Occipital lobe (tissue), 1 donor: ENCODE measurements at regions not wholly inside any gene's neighbourhood (a gene's known extent, or its start where the extent isn't known, plus 50 kb on each side); places are given as distances from the start of the nearest gene placed in this dataset.
A peak's percentile ranks its signal among the peaks of the same experiment; 100 is the strongest.
"Not testable (repeated sequence)": the region's sequence is repeated elsewhere in the genome, so short reads cannot be mapped to it uniquely, and the experiment has no call there.

Experiments used
- DNase-seq: peaks from one replicate; lab custom pipeline; 2025; lab: John Stamatoyannopoulos, UW

DNA sequence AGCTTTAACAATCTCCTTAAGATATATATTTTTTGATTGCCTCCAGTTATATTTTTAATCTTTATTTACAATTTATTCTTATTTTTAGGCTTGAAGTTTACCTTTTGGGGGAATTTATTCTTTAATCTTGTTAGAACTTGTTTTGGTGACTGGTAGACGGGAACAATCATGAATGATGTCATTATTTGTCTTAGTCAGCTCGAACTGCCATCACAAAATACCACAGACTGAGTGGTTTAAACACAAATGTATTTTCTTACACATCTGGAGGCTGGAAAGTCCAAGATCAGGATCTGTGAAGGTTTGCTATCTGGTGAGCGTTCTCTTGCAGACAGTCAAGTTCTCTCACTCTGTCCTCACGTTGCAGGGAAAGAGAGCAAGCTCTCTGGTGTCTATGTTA is 639.5 kb upstream of the SEMA6D start:
- DNase-seq = not testable (repeated sequence)

DNA sequence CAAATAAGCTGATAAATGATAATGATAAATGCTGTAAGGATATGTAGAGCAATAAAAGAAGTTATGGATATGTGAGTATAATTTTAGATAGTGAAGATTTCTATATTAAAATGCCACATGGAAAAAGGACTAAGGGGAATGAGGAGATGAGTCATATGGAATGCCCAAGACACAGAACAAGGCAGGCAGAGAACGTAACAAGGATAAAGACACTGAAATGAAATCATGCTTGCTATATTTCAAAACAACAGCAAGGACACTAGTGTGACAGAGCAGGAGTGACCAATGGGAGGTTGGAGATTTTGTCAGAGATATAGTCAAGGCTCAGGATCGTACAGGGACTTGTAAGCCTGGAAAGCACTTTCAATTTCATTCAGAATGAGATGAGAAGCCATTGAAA is 621.5 kb upstream of the SEMA6D start:
- DNase-seq = no peak

DNA sequence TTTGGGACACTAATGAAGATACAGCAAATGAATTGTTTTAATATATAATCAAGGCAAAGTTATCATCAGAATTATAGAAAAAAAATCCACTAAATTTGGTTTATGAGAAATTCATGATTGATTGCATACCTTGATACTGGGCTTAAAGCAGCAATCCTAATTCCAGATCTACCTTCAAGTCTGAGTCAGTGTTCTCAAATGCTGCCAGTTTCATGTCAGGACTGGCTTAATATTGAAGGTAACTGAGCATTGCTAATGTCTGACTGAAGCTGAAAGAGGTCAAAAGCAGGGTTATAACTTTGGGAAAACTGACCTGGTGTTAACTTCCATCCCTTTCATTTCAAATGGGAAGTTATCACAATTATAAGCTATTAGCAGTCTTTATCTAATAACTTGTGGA is 618.8 kb upstream of the SEMA6D start:
- not testable (repeated sequence) for DNase-seq

DNA sequence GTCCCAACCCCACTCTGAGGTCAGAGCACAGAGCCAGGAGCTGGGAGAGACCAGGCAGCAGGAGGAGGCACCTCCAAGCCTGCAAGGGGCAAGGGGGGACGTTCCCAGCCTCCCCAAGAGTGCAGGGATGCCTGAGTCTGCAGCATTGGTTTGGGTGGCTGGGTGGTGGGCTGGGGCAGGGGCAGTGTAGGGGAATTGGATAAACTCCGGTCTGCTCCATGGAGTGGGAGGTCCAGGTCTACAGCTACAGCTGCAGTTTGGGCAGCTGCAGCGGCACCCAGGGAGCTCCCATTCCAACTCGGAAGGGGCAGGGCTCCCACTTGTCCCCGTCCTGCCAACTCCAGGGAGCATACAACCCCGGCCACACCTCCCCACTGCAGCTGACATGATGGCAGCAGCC is 617.5 kb upstream of the SEMA6D start:
- not testable (repeated sequence) for DNase-seq

DNA sequence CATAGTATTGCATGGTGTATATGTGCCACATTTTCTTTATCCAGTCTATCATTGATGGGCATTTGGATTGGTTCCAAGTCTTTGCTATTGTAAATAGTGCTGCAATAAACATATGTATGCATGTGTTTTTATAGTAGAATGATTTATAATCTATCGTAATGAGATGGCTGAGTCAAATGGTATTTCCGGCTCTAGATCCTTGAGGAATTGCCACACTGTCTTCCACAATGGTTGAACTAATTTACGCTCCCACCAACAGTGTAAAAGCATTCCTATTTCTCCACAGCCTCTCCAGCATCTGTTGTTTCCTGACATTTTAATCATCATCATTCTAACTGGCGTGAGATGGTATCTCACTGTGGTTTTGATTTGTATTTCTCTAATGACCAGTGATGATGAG is 608.5 kb upstream of the SEMA6D start:
- DNase-seq = not testable (repeated sequence)

DNA sequence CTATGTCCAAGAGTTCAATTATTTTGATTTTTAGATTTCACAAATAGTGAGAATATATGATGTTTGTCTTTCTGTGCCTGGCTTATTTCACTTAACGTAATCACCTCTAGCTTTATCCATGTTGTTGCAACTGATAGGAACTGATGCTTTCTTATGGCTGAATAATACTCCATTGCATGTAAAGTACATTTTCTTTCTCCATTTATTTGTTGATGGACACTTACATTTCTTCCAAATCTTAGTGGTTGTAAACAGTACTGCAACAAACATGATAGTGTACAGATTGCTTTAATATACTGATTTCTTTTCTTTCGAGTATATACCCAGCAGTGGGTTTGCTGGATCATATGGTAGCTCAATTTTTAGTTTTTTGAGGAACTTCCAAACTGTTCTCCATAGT is 600.6 kb upstream of the SEMA6D start:
- no peak for DNase-seq

DNA sequence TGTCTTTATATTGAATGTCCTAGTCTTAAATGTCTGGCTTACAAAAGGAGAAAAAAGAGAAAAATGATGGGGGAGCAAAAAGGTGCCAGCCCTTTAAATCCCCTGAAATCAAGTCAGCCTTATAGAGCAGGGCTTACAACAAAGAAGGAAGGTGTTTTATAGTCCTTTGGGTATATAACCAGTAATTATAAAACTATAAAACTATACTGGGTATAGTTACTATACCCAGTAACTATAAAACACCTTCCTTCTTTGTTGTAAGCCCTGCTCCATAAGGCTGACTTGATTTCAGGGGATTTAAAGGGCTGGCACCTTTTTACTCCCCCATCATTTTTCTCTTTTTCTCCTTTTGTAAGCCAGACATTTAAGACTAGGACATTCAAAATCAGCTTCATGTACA is 598.0 kb upstream of the SEMA6D start:
- DNase-seq = no peak

DNA sequence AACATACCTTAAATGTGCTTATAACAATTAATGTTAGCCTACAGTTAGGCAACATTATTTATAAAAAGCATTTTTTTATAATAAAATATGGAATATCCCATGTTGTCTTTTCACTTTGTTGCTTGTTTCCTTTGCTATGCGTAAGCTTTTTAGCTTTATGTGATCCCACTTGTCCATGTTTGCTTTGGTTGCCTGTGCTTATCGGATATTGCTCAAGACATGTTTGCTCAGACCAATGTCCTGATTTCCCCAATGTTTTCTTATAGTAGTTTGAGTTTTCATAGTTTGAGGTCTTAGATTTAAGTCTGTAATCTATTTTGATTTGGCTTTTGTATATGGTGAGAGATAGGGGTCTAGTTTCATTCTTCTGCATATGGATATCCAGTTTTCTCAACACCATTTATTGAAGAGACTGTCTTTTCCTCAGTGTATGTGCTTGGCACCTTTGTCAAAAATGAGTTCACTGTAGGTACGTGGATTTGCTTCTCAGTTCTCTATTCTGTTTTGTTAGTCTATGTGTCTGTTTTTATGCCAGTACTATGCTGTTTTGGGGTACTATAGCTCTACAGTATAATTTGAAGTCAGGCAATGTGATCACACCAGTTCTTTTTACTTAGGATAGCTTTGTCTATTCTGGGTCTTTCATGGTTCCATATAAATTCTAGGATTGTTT is 592.7 kb upstream of the SEMA6D start:
- DNase-seq = no peak

DNA sequence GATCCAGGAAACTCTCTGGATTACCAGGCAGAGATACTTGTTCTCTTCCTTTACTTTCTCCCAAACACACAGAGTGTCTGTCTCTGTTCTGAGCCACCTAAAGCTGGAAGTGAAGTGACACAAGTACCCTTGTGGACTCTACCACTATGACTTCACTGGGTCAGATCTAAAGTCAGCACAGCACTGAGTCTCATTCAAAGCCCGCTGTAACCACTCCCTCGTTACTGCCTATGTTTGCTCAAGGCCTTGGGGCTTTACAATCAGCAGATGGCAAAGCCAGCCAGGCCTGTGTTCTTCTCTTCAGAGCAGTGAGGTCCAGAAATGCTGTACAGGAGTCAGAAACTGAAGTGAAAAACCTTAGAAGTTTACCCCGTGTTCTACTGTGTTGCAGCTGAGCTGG is 588.3 kb upstream of the SEMA6D start:
- DNase-seq = no peak

DNA sequence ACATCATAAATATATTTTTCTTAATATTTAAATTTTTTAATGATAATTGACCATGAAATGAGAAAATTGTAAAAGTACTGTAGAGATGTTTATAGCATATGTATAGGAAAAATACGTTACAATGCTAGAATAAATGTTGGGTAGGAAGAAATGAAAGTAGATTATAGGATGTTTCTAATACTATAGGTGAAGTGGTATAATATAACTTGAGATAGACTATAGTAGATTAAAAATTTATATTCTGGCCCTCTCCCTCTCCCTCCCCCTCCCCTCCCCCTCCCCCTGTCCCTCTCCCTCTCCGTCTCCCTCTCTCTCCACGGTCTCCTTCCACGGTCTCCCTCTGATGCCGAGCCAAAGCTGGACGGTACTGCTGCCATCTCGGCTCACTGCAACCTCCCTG is 585.9 kb upstream of the SEMA6D start:
- not testable (repeated sequence) for DNase-seq

DNA sequence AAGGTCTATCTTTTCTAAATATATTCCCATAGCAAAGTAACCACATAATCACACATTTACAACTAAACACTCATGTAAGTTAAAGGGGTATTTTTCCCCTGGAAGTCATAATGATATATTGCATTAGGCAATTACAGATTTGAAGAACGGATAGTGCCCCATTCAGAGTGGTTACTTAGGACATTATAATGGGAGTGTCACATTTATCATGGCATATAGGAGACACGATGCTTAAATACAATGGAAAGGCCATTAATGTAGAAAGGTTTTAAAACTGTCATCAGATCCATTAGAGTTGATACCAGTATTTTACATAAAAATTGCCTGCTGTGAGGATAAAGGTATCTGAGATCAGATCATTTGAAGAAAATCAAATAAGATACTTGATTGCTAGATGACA is 582.0 kb upstream of the SEMA6D start:
- DNase-seq = no peak

DNA sequence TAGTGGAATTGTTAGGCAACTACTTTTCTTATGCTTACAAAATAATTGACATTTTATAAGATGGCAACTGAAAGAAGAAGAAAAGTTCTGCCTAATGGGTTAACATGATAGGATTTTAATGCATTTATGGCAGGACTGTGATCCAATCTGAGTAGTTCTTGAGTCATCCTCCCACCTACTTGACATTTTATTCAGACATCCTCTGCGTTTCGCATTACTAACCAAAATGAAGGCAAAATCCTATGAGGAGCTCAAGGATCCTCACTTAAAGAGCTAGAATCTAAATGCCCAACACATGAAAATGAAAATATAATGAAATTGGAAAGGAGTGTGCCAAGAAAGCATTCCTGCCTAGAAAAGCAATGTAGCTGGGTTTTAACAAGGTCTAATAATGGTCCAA is 581.1 kb upstream of the SEMA6D start:
- no peak for DNase-seq

DNA sequence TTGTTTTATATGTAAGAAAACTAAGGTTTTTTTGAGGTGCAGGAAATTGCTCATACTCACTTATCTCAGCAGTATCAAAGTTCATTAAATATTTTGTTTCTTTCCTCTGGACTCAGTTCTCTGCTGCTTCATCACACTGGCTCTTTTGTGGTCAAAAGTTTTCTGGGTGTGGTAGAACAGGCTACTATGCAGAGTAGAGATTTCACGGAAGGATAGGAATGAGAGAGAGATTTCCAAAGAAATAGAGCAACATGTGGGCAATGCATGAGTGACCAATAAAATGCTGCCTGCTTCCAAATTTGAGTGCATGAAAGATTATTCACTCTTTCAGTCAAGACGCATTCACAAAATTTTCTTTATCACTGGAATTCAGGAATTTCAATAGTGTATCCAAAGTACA is 577.3 kb upstream of the SEMA6D start:
- DNase-seq = no peak

DNA sequence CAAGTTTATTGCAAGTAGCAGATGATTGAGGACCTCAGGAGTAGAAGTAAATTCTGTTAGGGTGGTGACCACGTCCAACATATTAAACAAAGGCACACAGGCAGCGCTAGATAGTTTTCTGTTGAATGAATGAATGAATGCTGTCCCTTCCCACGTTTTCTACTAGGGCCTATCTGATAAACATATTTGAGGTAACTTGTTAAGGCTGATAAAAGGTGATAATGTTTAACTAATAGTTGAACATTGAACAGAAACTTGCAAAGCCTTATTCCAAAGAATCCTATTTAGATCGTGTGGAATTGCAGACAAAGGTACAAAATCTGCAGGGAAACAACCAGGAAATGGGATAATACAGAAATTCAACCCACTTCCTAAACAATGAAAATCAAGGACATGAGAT is 559.5 kb upstream of the SEMA6D start:
- DNase-seq = no peak

DNA sequence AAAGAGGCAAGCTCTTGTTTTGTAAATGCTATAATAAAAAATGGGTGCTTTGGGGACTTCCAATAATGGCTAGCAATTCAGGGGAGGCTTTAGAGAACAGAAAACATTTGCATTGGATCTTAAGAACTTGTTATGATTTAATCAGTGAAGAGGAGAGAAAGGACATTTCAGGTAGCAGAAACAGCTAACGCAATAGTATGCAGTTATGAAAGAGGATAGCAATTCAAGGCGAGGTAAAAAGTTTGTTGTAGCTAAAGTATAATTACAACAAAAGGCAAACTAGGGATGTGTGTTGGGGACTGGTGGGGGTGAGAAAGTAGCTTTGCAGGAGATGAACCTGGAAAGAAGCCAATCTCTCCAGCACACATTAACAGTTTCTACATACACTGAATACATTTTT is 558.7 kb upstream of the SEMA6D start:
- DNase-seq = no peak

DNA sequence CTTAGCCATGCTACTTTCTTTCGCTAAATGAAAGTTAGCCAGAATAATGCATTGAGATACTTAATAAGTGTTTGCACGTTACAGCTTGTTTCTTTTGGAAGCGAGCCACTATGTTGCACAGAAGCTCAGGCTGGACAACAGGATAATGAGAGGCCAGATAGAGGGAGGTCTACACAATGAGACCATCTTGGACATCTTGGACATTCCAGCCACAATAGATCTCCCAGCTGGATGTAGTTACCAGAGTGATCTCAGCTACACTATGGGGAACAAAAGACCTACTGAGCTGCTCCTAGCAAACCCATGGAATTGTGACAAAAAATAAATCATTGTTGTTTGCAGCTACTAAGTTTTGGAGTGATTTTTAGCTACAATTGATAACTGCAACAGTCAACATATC is 540.1 kb upstream of the SEMA6D start:
- DNase-seq = no peak

DNA sequence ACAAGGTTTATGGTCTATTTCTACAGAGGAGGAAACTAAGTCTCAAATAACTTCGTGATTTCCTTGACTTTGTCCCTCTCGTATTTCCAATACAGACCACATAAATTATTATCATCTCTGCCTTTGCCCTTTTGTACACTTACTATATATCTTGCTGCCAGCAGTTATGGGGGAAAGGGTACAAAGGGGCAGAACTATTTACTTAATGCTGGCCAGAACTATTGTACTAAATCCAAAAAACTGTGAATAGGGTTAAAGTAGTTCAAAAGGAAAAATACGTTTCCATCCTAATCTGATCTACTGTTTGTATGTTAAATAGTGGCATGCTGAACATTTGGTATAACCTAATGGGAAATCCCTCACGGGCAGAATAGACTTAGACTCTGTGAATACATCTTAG is 537.3 kb upstream of the SEMA6D start:
- no peak for DNase-seq

DNA sequence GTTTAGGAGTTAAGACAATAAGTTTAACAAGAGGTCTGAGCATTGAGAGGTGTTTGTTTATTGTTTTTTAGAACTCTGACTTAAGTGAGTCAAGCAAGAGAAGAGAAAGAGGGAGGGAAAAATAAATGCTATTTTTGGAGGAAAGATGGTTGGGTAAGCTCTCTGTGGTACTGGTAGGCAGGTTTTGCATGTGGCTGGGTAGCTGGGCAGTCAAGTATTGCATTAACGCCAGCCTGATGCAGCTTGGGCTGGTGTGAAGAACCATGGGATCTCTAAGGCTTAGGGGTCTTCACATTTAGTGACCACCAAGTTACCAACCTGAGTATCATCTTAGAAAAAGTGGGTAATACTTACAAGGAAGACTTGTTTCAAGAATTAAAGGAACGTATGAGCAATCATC is 534.5 kb upstream of the SEMA6D start:
- no peak for DNase-seq

DNA sequence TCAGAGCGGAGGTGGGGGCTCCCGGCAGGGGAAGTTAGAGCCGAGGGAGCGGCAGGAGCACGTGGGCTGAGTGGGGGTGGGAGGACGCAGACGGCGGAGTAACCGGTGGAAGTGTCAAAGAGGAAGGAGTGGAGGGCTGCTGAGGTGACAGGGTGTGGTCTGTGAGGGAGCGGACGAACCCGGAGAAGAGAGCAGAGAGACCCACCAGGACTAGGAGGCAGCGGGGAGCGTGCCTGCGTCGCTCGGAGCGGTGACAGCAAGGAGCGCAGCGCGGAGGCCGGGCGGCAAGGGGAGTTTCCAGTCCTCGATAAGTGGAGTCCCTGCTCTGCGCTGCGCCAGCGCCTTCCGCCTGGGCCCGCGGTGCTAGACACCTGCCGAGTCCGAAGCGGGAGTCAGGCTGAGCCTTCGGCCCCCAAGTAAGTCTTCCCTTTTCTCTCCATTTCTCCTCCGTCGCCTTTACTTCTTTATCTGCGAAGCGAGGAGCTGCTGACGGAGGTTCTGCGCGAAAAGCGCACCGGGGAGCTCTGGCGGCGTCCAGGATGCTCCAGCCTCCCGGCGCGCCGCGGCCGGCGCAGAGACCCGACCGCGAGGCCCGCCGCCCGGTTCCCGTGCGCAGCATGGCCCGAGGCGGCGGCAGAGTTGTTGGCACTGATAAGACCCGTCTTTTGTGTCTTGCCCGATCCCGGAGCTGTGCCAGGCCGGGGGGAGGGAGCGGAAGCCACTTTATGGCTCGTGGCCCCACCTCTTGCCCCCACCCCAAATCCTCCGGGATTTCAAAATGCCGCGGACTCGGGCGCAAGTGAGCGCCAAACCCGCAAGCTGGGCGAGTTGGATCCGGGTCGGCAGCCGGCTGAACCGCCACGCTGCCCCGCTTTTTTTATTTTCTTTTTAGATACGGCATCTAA is 533.0 kb upstream of the SEMA6D start:
- DNase-seq = peak; percentile 39

DNA sequence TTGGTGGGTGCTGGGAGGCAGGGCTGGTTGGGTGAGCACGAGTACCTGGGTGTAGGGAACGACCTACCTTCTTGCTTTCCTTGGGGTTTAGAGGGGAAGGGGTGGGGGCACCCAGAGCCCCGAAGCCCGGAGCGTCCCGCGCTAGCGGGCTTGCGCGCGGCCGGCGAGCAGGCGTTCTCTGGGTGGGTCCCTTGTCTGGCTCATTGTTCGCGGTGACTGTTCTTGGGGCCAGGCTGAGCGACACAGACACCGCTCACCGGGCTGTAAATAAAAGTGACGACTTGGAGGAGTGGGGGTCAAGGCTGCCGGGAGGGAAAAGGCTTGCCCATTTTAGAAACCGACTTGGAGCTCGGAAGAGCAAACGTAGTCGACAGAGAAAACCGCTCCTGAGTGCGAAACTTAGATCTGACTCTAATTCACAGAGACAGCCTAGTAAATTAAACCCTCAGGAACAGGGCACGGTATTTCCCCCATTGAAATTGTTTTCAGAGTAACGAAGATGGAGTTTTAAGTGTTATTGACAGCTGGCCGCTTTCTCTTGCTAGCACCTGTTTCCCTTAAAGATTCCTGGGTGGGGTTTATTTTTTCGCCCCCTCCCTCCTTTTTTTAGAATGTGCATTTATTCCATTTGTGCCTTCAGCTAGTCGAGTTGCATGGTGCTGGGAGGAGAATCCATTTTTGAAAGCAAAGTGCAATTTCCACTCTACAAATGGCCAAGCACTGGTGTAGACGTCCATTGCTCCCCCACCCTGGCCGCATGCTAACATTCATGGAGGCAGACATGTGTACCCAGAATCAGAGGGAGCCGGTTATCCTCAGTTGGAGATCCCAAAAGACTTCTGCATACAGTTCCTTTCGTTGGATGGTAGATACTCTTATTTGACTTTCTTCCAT is 532.1 kb upstream of the SEMA6D start:
- no peak for DNase-seq

DNA sequence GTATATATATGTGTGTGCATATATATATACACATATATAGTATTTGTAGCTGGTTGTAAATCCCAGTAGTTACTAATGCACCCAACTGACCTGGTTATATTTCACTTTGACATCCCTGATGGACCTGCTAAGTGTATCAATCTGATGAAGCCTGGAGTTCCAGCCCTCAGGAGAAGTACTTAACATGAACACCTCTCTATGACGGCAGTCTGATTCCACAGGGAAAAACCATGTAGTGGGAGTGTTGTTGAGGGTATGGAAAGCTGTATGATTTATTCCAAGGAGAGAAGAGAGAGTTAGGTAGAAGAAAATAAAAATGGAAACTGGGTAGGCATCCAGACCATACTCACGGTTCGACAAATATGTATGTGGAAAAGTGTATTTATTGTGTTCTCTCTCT is 531.2 kb upstream of the SEMA6D start:
- no peak for DNase-seq
